GM18870 (cell line): ENCODE measurements at regions not wholly inside any gene's neighbourhood (a gene's known extent, or its start where the extent isn't known, plus 50 kb on each side); places are given as distances from the start of the nearest gene placed in this dataset.

Source experiments
- ATAC-seq: cut with Tn5 transposase; IDR thresholded peaks from one replicate; pipeline ENCODE4 v1.9.1; 2021; ENCODE audit warnings: moderate library complexity; ENCODE audit not compliant: unreplicated experiment

DNA sequence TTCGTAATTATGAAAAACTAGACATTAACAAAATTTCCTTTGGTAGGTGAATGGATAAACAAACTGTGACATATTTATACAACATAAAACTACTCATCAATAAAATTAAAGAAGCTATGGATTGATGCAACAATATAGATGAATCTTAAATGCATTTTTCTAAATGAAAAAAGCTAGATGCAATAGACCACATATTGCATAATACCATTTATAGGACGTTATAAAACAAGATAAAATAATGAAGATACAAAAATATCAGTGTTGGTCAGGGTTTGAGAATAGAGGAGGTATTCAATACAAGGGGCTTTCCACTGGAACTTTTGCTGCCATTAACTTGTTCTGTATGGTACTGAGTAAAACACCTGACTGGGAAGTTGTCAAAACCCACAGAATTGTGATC lies 314.4 kb downstream of the GRB14 start:
- ATAC-seq, result no peak

- ATAC-seq, result no peak
Measured at GRCh38 chr2:164302786-164303185, 318.5 kb downstream of the GRB14 start.

GRCh38 chr2:164288235-164288634 lies 333.0 kb downstream of the GRB14 start:
- no peak for ATAC-seq

DNA sequence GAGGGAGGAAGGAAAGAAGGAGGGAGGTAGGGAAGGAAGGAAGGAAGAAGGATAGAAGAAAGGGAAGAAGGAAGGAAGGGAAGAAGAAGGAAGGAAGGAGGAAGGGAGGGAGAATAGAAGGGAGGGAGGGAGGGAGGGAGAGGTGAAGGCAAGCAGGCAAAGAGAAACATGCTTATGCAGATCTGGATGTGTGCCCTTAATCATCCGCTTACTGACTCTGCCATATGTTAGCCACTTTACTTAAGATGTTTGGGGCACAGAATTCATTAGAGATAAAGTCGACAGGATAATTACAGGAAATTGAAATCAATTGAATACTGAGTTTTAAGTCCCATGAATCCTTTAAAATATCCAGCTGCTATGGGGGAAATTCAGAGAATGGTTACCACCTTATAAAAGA lies 334.2 kb downstream of the GRB14 start:
- ATAC-seq, result no peak

- no peak for ATAC-seq
Measured at GRCh38 chr2:164285576-164285975, 335.7 kb downstream of the GRB14 start.

DNA sequence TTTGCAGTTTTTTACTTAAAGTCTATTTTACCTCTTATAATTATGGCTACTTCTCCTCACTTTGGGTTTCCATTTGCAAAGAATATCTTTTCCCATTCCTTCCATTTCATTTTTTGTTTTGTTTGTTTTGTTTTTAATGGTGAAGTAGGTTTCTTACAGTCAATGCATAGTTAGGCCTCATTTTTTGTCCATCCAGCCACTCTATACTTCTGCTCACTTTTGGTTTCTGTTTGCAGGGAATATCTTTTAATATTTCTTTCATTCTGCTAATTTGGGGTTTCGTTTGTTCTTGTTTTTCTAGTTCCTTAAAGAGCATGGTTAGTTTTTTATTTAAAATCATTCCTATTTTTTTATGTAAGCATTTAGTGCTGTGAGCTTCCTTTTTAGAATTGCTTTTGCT lies 339.4 kb downstream of the GRB14 start:
- no peak for ATAC-seq

- ATAC-seq, result no peak
Measured at GRCh38 chr2:164275659-164276058, 345.6 kb downstream of the GRB14 start.

DNA sequence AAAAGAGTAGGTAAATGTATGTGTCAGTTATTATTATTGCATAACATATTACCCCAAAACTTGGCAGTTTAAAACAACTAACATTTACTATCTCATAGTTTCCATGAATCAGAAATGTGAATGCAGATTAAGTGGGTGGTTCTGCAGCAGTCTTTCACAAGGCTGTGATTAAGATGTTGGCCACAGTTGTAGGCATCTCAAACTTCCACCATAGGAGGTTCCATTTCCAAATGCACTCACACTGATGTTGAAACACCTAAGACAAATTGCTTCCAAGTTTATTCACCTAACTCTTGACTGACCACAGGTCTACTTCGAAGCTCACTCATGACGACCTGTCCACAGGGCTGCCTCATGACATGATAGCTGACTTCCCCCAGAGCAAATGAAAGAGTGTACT lies 360.8 kb downstream of the GRB14 start:
- no peak for ATAC-seq

GRCh38 chr2:164257742-164258141 lies 363.5 kb downstream of the GRB14 start:
- ATAC-seq, result no peak

GRCh38 chr2:164252568-164253287 lies 368.6 kb downstream of the GRB14 start:
- ATAC-seq, result peak; percentile 90

DNA sequence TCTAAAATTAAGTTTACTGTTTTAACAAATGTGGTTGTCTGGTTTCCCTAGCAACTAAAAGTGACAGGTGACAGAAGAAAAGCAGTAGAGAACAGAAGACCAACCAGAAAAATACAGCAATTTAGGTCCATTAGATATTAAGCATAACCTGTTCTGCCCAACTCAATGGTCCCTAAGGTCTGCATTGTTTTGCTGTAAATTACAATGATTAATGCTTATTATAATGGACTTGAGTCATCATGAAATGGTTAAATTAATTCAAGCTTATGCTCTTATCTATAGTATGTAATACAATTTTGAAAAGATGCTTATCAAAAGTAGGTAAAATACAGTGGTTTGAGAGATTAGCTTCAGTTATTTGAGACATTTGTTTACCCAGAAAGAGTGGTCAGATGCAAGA lies 378.0 kb downstream of the GRB14 start:
- ATAC-seq, result no peak

DNA sequence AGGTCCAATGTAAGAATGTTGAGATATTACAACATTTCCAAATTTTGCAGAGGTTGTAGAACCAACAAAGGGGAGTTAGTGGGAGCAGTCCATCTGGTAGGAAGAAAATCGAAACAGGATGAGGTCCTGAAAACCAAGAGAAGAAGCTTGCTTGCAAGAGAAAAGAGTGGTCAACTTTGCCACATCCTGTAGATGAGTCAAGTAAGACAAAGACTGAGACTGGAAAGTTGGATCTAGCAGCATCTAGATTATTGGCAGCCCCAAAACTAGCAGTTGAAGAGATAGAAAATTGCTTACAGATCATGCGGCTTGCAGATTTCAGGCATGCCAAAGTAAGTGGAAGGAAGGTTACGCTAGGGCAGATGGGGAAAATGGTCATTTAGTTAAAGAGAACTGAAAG lies 378.9 kb downstream of the GRB14 start:
- ATAC-seq, result no peak

DNA sequence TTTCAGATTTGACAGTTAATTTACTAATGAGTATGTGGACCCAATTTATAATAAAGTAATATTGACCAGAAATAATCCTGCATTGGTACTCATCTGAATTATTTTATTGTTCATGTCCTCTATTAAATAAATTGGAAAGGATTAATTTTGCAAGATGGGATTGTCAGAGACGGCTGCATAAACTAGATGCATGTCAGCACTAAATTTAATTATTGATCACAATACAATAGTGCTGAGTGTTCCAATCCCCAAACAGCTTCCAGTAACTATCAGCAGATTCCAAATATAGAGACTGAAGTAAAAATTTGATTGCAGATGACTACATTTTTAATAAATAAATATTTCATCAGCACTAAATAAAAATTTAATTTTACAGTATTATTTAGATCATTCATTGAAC lies 387.2 kb downstream of the GRB14 start:
- ATAC-seq, result no peak

GRCh38 chr2:164224007-164224406 lies 397.3 kb downstream of the GRB14 start:
- ATAC-seq, result no peak

- ATAC-seq, result no peak
Measured at GRCh38 chr2:164221473-164221872, 399.8 kb downstream of the GRB14 start.

- no peak for ATAC-seq
Measured at GRCh38 chr2:164220265-164220664, 401.0 kb downstream of the GRB14 start.

GRCh38 chr2:164213916-164214315 lies 407.4 kb downstream of the GRB14 start:
- ATAC-seq, result no peak

- ATAC-seq, result no peak
Measured at GRCh38 chr2:164205347-164205746, 415.9 kb downstream of the GRB14 start.

- no peak for ATAC-seq
Measured at GRCh38 chr2:164203131-164203530, 418.2 kb downstream of the GRB14 start.

- ATAC-seq, result no peak
Measured at GRCh38 chr2:164198256-164198655, 423.0 kb downstream of the GRB14 start.

- ATAC-seq, result no peak
Measured at GRCh38 chr2:164190700-164191099, 430.6 kb downstream of the GRB14 start.

DNA sequence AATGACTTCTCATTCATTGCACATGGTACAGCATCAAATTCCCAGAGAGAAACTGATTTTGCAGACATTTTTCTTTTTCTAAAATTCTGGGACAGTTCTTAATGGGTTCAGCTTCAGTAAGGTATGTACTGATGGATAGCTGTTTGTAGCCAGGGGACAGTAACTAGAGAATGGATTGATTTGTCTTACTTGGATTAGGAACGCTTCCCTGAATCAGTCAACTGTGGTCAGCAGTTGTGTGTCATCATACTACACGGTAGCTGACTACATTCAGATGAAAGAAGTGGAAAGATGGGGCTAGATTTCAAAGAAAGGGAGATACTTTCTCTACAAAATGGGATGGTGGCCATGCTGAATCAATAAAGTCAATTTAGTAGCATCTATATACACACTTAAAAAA lies 431.4 kb downstream of the GRB14 start:
- no peak for ATAC-seq

DNA sequence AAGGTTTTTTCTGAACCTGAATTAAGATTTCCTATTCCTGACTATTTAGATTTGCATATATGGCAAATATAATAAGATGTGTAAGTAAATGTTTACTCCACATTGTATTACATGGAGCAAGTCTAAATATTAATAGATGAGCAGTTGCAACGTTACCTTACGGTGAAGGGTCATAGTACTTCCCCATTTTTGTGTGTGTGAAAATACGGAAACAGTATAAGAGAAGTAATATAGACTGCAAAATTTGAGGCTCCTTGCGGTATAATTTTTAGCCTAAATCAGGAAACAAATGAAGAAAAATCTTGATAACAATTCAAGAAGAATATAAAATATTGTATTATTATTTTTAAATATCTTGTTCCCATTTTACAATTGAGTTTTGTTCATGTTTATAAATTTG lies 434.2 kb downstream of the GRB14 start:
- ATAC-seq, result no peak
